RWPE1 (cell line): ENCODE measurements at regions not wholly inside any gene's neighbourhood (a gene's known extent, or its start where the extent isn't known, plus 50 kb on each side); places are given as distances from the start of the nearest gene placed in this dataset.

ENCODE experiments used
- CTCF ChIA-PET: fragments of 350-600 bp; sonication (Branson Sonifier 250); formaldehyde crosslinking; extraction: SDS; loops from one replicate; lab custom pipeline; 2021; lab: Yijun Ruan, JAX
- POLR2A ChIA-PET: fragments of 400-600 bp; formaldehyde crosslinking; extraction: SDS; loops from one replicate; lab custom pipeline; 2020; ENCODE audit warnings: antibody characterized with exemption; ENCODE audit not compliant: low non-redundant PET; lab: Yijun Ruan, JAX
- DNase-seq: peaks from one replicate; pipeline ENCODE4 v3.0.0; 2012; ENCODE audit warnings: low spot score
- H3K27ac ChIP-seq: fragments of 450-650 bp; 2 replicates; pipeline ENCODE4 v1.5.1; 2017
- CTCF ChIP-seq: fragments of 450-650 bp; conservative IDR thresholded peaks from 2 replicates; pipeline ENCODE4 v1.5.1; 2017; ENCODE audit warnings: low read depth, mild to moderate bottlenecking

- POLR2A ChIA-PET, result no interaction called here
- DNase-seq, result no peak
- peak overlapping the region; percentile 16 for H3K27ac ChIP-seq
- CTCF ChIA-PET, result no interaction called here
- no peak for TF ChIP-seq CTCF
Observed at GRCh38 chr21:41673071-41673470, 93.8 kb downstream of the RIPK4 start.

GRCh38 chr21:41672543-41672915, 94.3 kb downstream of the RIPK4 start:
- DNase-seq, result no peak
- peak overlapping the region; percentile 53; the same call in 1 of the 2 replicates for H3K27ac ChIP-seq
- no peak for TF ChIP-seq CTCF
- ChIA-PET POLR2A (no interaction called here), CTCF (no interaction called here)

- TF ChIP-seq CTCF, result no peak
- ChIA-PET POLR2A (interaction anchor here (0.6 kb wide), 1 partner anchor 8 kb away, joined by 3 read pairs; no protein-coding TSS in a partner anchor), CTCF (interaction anchor here (0.6 kb wide), 2 partner anchors 37 to 531 kb away, joined by 3 to 6 read pairs; no protein-coding TSS in a partner anchor)
- H3K27ac ChIP-seq, result peak overlapping the region; percentile 53
- no peak for DNase-seq
Observed at GRCh38 chr21:41671859-41672542, 94.9 kb downstream of the RIPK4 start.

- no peak for TF ChIP-seq CTCF
- no peak for DNase-seq
- ChIA-PET CTCF (interaction anchor here (0.6 kb wide), 2 partner anchors 37 to 530 kb away, joined by 3 to 6 read pairs; no protein-coding TSS in a partner anchor), POLR2A (interaction anchor here (0.6 kb wide), 1 partner anchor 9 kb away, joined by 3 read pairs; no protein-coding TSS in a partner anchor)
- peak overlapping the region; percentile 53 for H3K27ac ChIP-seq
Observed at GRCh38 chr21:41671212-41671762, 95.6 kb downstream of the RIPK4 start.

- no peak for DNase-seq
- H3K27ac ChIP-seq, result peak overlapping the region; percentile 32; the same call in 1 of the 2 replicates
- CTCF ChIA-PET, result no interaction called here
- no peak for TF ChIP-seq CTCF
- POLR2A ChIA-PET, result no interaction called here
Observed at GRCh38 chr21:41670056-41670805, 96.6 kb downstream of the RIPK4 start.

- no peak for TF ChIP-seq CTCF
Observed at GRCh38 chr21:41669533-41669830, 97.4 kb downstream of the RIPK4 start.

More at GRCh38 chr21:41669533-41669830, 97.4 kb downstream of the RIPK4 start:
- ChIA-PET POLR2A (no interaction called here), CTCF (interaction anchor here (0.7 kb wide), 1 partner anchor 9 kb away, joined by 3 read pairs; no protein-coding TSS in a partner anchor)
- peak overlapping the region; percentile 66 for H3K27ac ChIP-seq
- no peak for DNase-seq
